HepG2 (cell line): ENCODE measurements at regions not wholly inside any gene's neighbourhood (a gene's known extent, or its start where the extent isn't known, plus 50 kb on each side); places are given as distances from the start of the nearest gene placed in this dataset.
A peak's percentile ranks its signal among the peaks of the same experiment; 100 is the strongest.

ENCODE experiments used
- ATAC-seq: fragments of 200-7000 bp; cut with Tn5 transposase; 3 replicates; pipeline ENCODE4 v1.9.1; 2020; ENCODE audit warnings: mild to moderate bottlenecking, moderate library complexity
- BruUV-seq: library from RNA; stranded (reverse); fragments of 400-500 nt; replicated peaks from 2 replicates; lab custom pipeline; 2021; lab: Mats Ljungman, UMichigan
- CTCF ChIA-PET: fragments of 300-600 bp; formaldehyde crosslinking; extraction: SDS; loops from one replicate; lab custom pipeline; 2021; ENCODE audit warnings: low total read pairs, inconsistent platforms, low intra/inter-chr PET ratio; lab: Yijun Ruan, JAX
- POLR2A ChIA-PET: fragments of 350-600 bp; sonication (Branson Sonifier 250); formaldehyde crosslinking; loops from one replicate; lab custom pipeline; 2020; ENCODE audit warnings: antibody characterized with exemption, inconsistent platforms; lab: Yijun Ruan, JAX
- DNase-seq: peaks from one replicate; pipeline ENCODE4 v3.0.0-alpha.2; 2015; ENCODE audit warnings: low spot score
- FAIRE-seq: peaks from 3 replicates; lab custom pipeline; 2011; peaks lifted over from hg19 to GRCh38; lab: Jason Lieb, UNC
- H2AFZ ChIP-seq: one replicate; pipeline ENCODE4 v1.6.1; 2011; ENCODE audit warnings: low read length, inconsistent platforms
- H3K27ac ChIP-seq: fragments of 300-600 bp; 3 replicates; pipeline ENCODE4 v1.8.0; 2011; ENCODE audit warnings: mixed run types, mild to moderate bottlenecking, mixed read lengths, low read length, inconsistent platforms; ENCODE audit not compliant: insufficient read depth; ENCODE audit errors: extremely low read length
- H3K27me3 ChIP-seq, 2 experiments: fragments of 200-600 bp in 1 of 2; 2 replicates in 1 of 2; 3 replicates in 1 of 2; pipeline versions ENCODE4 v1.6.0 to v1.8.0; 2011; ENCODE audit warnings: low read length in 2 of 2, mild to moderate bottlenecking in 2 of 2, moderate library complexity in 2 of 2, inconsistent platforms in 1 of 2; ENCODE audit not compliant: insufficient read depth in 2 of 2, control insufficient read depth in 1 of 2
- H3K36me3 ChIP-seq, 2 experiments: fragments of 200-600 bp in 1 of 2; replicated peaks in 1 of 2; 2 replicates in 1 of 2; 3 replicates in 1 of 2; pipeline versions ENCODE4 v1.5.1 to v1.8.0; 2011; ENCODE audit warnings: low read length in 2 of 2, inconsistent platforms in 1 of 2; ENCODE audit not compliant: insufficient read depth in 2 of 2, control insufficient read depth in 1 of 2
- H3K4me1 ChIP-seq: 2 replicates; pipeline ENCODE4 v1.5.1; 2012; ENCODE audit warnings: low read length, inconsistent platforms; ENCODE audit not compliant: insufficient read depth
- H3K4me2 ChIP-seq: 2 replicates; pipeline ENCODE4 v1.6.0; 2011; ENCODE audit warnings: low read depth, low read length, inconsistent platforms
- H3K4me3 ChIP-seq, 3 experiments: fragments of 200-600 bp in 1 of 3; sonication (generic), shearing (Covaris generic) in 1 of 3; replicated peaks in 1 of 3; 2 replicates each; pipeline ENCODE4 v1.5.1; 2011 to 2016; ENCODE audit warnings: low read length in 3 of 3, inconsistent platforms in 2 of 3, low read depth in 2 of 3, mild to moderate bottlenecking in 2 of 3, control low read depth in 1 of 3, mixed read lengths in 1 of 3; ENCODE audit not compliant: insufficient read depth in 1 of 3
- H3K79me2 ChIP-seq: one replicate; pipeline ENCODE4 v1.6.1; 2011; ENCODE audit warnings: low read length, inconsistent platforms; ENCODE audit not compliant: insufficient read depth
- H3K9ac ChIP-seq: 2 replicates; pipeline ENCODE4 v1.6.0; 2011; ENCODE audit warnings: mild to moderate bottlenecking, low read depth, low read length, inconsistent platforms; ENCODE audit not compliant: insufficient read depth
- H3K9me3 ChIP-seq: 2 replicates; pipeline ENCODE4 v1.5.1; 2012; ENCODE audit warnings: mild to moderate bottlenecking, low read length
- H4K20me1 ChIP-seq: 2 replicates; pipeline ENCODE4 v1.6.0; 2011; ENCODE audit warnings: inconsistent platforms, mild to moderate bottlenecking, low read length, moderate library complexity; ENCODE audit not compliant: insufficient read depth
- ARNT ChIP-seq: fragments of 450-650 bp; IDR thresholded peaks from 2 replicates; pipeline ENCODE4 v1.6.1; 2017
- BHLHE40 ChIP-seq: IDR thresholded peaks from 2 replicates; pipeline ENCODE4 v1.6.1; 2011; ENCODE audit warnings: low read length, improper control_type of control experiment
- CCDC6 ChIP-seq: sonication (generic); formaldehyde crosslinking; IDR thresholded peaks from 2 replicates; pipeline ENCODE4 v1.8.1; 2022; ENCODE audit warnings: mild to moderate bottlenecking, missing genetic modification reagents, moderate library complexity
- EED ChIP-seq: sonication (generic); formaldehyde crosslinking; IDR thresholded peaks from 2 replicates; pipeline ENCODE4 v1.5.0; 2020; ENCODE audit warnings: mild to moderate bottlenecking, missing genetic modification reagents
- FLYWCH1 ChIP-seq: sonication (generic); formaldehyde crosslinking; IDR thresholded peaks from 2 replicates; pipeline ENCODE4 v1.8.1; 2023; ENCODE audit warnings: mild to moderate bottlenecking, missing genetic modification reagents
- MTA1 ChIP-seq: sonication (generic); formaldehyde crosslinking; IDR thresholded peaks from 2 replicates; pipeline ENCODE4 v1.4.0; 2020; ENCODE audit warnings: missing genetic modification reagents, mild to moderate bottlenecking, borderline replicate concordance
- RORA ChIP-seq: sonication (generic); formaldehyde crosslinking; IDR thresholded peaks from 2 replicates; pipeline ENCODE4 v1.5.0; 2020; ENCODE audit warnings: mild to moderate bottlenecking, missing genetic modification reagents, moderate library complexity
- SKI ChIP-seq: fragments of 450-650 bp; IDR thresholded peaks from one replicate; pipeline ENCODE4 v1.6.1; 2018; ENCODE audit warnings: mild to moderate bottlenecking; ENCODE audit not compliant: partially characterized antibody
- TARDBP ChIP-seq: sonication (generic); formaldehyde crosslinking; IDR thresholded peaks from 2 replicates; pipeline ENCODE4 v1.8.0; 2022; ENCODE audit warnings: mild to moderate bottlenecking, missing genetic modification reagents
- ZNF101 ChIP-seq: sonication (generic); formaldehyde crosslinking; IDR thresholded peaks from 2 replicates; pipeline ENCODE4 v1.4.0; 2020; ENCODE audit warnings: mild to moderate bottlenecking, low read depth, missing genetic modification reagents, borderline replicate concordance
- ZNF432 ChIP-seq: sonication (generic); formaldehyde crosslinking; IDR thresholded peaks from 2 replicates; pipeline ENCODE4 v1.5.0; 2020; ENCODE audit warnings: missing genetic modification reagents, mild to moderate bottlenecking, borderline replicate concordance
- ZNF580 ChIP-seq: IDR thresholded peaks from 2 replicates; pipeline ENCODE4 v1.6.1; 2016; ENCODE audit warnings: low read depth, borderline replicate concordance
- ZNF891 ChIP-seq: sonication (generic); formaldehyde crosslinking; IDR thresholded peaks from 2 replicates; pipeline ENCODE4 v1.5.0; 2020; ENCODE audit warnings: mild to moderate bottlenecking, missing genetic modification reagents
- ZSCAN29 ChIP-seq: sonication (generic); formaldehyde crosslinking; conservative IDR thresholded peaks from 2 replicates; pipeline ENCODE4 v1.4.0; 2020; ENCODE audit warnings: mild to moderate bottlenecking, missing genetic modification reagents
- WGBS: methylation state at CpG from one replicate; pipeline ENCODE4 v1.1.6; 2017; ENCODE audit warnings: low lambda C conversion rate; 5-methylcytosine and 5-hydroxymethylcytosine counted together
- in situ Hi-C: cut with HindIII; loops from 2 replicates; pipeline ENCODE4 v1.10.0; 2017; ENCODE audit warnings: low pct_unique_long_range_greater_than_20kb; ENCODE audit not compliant: extremely low pct_ligation_motif_present
- intact Hi-C: fragments of 100-400 bp; cut with micrococcal nuclease; formaldehyde crosslinking; loops from one replicate; pipeline ENCODE4 v1.10.0; 2022; ENCODE audit not compliant: unreplicated experiment

GRCh38 chr18:57889841-57890240 lies 86.7 kb upstream of the ATP8B1 start:
- H3K27ac ChIP-seq: no peak overlapping the region
- no peak for ATAC-seq

GRCh38 chr18:57887543-57888383 lies 84.6 kb upstream of the ATP8B1 start:
- no peaks in the 10 kb centered on the region for H3K36me3 ChIP-seq
- H3K4me3 ChIP-seq: no peak overlapping the region
- H3K4me1 ChIP-seq: peaks cover 2% of the 10 kb centered on the region
- H3K27me3 ChIP-seq: no peaks in the 10 kb centered on the region
- POLR2A ChIA-PET: no interaction called here
- H4K20me1 ChIP-seq: no peaks in the 10 kb centered on the region
- no peak overlapping the region for H3K9ac ChIP-seq
- ATAC-seq (no peak), DNase-seq (no peak), FAIRE-seq (no peak)
- H3K79me2 ChIP-seq: no peaks in the 10 kb centered on the region
- H3K27ac ChIP-seq: no peak overlapping the region
- WGBS: 34% methylated on average over 9 of the region's 9 CpGs
- H2AFZ ChIP-seq: no peak overlapping the region
- TF ChIP-seq ZNF580 (CRISPR knock-in tag) (no peak), BHLHE40 (0 out of 2 replicates have a peak, but pooled peaks have one; percentile 20)
- no peak overlapping the region for H3K4me2 ChIP-seq
- CTCF ChIA-PET: no interaction called here
- intact Hi-C loops: loop anchor here (10.0 kb wide), 1 partner anchor 427 kb away; no protein-coding TSS in a partner anchor
- no TSS peak for BruUV-seq
- in situ Hi-C loops: loop anchor here (25.0 kb wide), 1 partner anchor 225 kb away; no protein-coding TSS in a partner anchor
- peaks cover 7% of the 10 kb centered on the region for H3K9me3 ChIP-seq

More at GRCh38 chr18:57889841-57890240, 86.7 kb upstream of the ATP8B1 start:
- ChIA-PET POLR2A (no interaction called here), CTCF (no interaction called here)
- intact Hi-C loops (loop anchor here (10.0 kb wide), 1 partner anchor 425 kb away; no protein-coding TSS in a partner anchor), in situ Hi-C loops (loop anchor here (25.0 kb wide), 1 partner anchor 222 kb away; no protein-coding TSS in a partner anchor)
- no peak overlapping the region for H3K4me3 ChIP-seq
- H3K79me2 ChIP-seq: no peaks in the 10 kb centered on the region
- FAIRE-seq (no peak), DNase-seq (no peak)
- TF ChIP-seq MTA1 (no peak), CCDC6 (CRISPR knock-in tag) (no peak), FLYWCH1 (CRISPR knock-in tag) (no peak), EED (CRISPR knock-in tag) (no peak), ZNF891 (CRISPR knock-in tag) (no peak), ZNF101 (CRISPR knock-in tag) (no peak), ARNT (no peak), ZSCAN29 (no peak), TARDBP (CRISPR knock-in tag) (no peak), RORA (no peak), ZNF432 (CRISPR knock-in tag) (no peak), SKI (no peak)
- H3K9me3 ChIP-seq: peaks cover 7% of the 10 kb centered on the region
- H3K4me1 ChIP-seq: peaks cover under 1% of the 10 kb centered on the region; the same call in 1 of the 2 replicates
- H3K27me3 ChIP-seq: no peaks in the 10 kb centered on the region
- H2AFZ ChIP-seq: no peak overlapping the region
- WGBS: 3% methylated on average over 1 of the region's 1 CpG
- BruUV-seq: no TSS peak
- no peak overlapping the region for H3K4me2 ChIP-seq
- no peaks in the 10 kb centered on the region for H3K36me3 ChIP-seq
- no peak overlapping the region for H3K9ac ChIP-seq
- H4K20me1 ChIP-seq: no peaks in the 10 kb centered on the region
